HEK293 (cell line): ENCODE measurements at regions not wholly inside any gene's neighbourhood (a gene's known extent, or its start where the extent isn't known, plus 50 kb on each side); places are given as distances from the start of the nearest gene placed in this dataset.

Experiments used
- CTCF ChIA-PET: fragments of 350-600 bp; formaldehyde crosslinking; extraction: SDS; loops from one replicate; lab custom pipeline; 2021; ENCODE audit warnings: antibody characterized with exemption; lab: Yijun Ruan, JAX
- POLR2A ChIA-PET: fragments of 300-600 bp; formaldehyde crosslinking; extraction: SDS; loops from one replicate; lab custom pipeline; 2020; ENCODE audit warnings: antibody characterized with exemption, inconsistent platforms; lab: Yijun Ruan, JAX
- H3K27ac ChIP-seq: fragments of 200-500 bp; sonication (Bioruptor generic); 2 replicates; pipeline ENCODE4 v1.5.1; 2014; ENCODE audit warnings: low read depth, low read length, control low read depth, inconsistent platforms; ENCODE audit errors: extremely low read depth
- H3K36me3 ChIP-seq, 2 experiments: fragments of 200-500 bp in 1 of 2; sonication (Bioruptor generic) in 1 of 2; 1 replicate in 1 of 2; 2 replicates in 1 of 2; pipeline ENCODE4 v1.5.1; 2014 to 2017; ENCODE audit warnings: inconsistent platforms in 2 of 2, low read length in 2 of 2; ENCODE audit not compliant: control insufficient read depth in 2 of 2, insufficient read depth in 1 of 2
- H3K4me1 ChIP-seq: fragments of 200-500 bp; sonication (Bioruptor generic); 2 replicates; pipeline ENCODE4 v1.5.1; 2014; ENCODE audit warnings: mild to moderate bottlenecking, low read length, inconsistent platforms; ENCODE audit not compliant: control insufficient read depth, insufficient read depth
- H3K4me3 ChIP-seq: 2 replicates; pipeline ENCODE4 v1.5.1; 2011; ENCODE audit warnings: low read depth, mild to moderate bottlenecking, control low read depth, low read length, moderate library complexity
- H3K9me3 ChIP-seq: fragments of 200-500 bp; sonication (Bioruptor generic); 2 replicates; pipeline ENCODE4 v1.5.1; 2014; ENCODE audit warnings: low read depth, low read length, inconsistent platforms; ENCODE audit not compliant: control insufficient read depth, insufficient read depth
- KLF8 ChIP-seq: fragments of 450-650 bp; formaldehyde crosslinking; IDR thresholded peaks from 2 replicates; pipeline ENCODE4 v1.5.1; 2016; ENCODE audit warnings: missing biosample characterization, missing genetic modification characterization
- PRDM6 ChIP-seq: fragments of 450-650 bp; formaldehyde crosslinking; IDR thresholded peaks from 2 replicates; pipeline ENCODE4 v1.5.1; 2017; ENCODE audit warnings: missing biosample characterization, missing genetic modification characterization
- SP3 ChIP-seq: fragments of 450-650 bp; formaldehyde crosslinking; IDR thresholded peaks from 2 replicates; pipeline ENCODE4 v1.5.1; 2016; ENCODE audit warnings: missing biosample characterization, missing genetic modification characterization
- ZBTB8A ChIP-seq: fragments of 450-650 bp; formaldehyde crosslinking; IDR thresholded peaks from 2 replicates; pipeline ENCODE4 v1.5.1; 2016; ENCODE audit warnings: missing biosample characterization, missing genetic modification characterization
- ZFP3 ChIP-seq: fragments of 450-650 bp; formaldehyde crosslinking; IDR thresholded peaks from 2 replicates; pipeline ENCODE4 v1.5.1; 2016; ENCODE audit warnings: low read depth, missing biosample characterization, missing genetic modification characterization
- ZIC2 ChIP-seq: fragments of 450-650 bp; formaldehyde crosslinking; IDR thresholded peaks from 2 replicates; pipeline ENCODE4 v1.5.1; 2016; ENCODE audit warnings: missing biosample characterization, missing genetic modification characterization
- ZNF112 ChIP-seq: fragments of 450-650 bp; formaldehyde crosslinking; IDR thresholded peaks from 2 replicates; pipeline ENCODE4 v1.5.0; 2017; ENCODE audit warnings: missing biosample characterization, missing genetic modification characterization
- ZNF114 ChIP-seq: fragments of 450-650 bp; formaldehyde crosslinking; IDR thresholded peaks from 2 replicates; pipeline ENCODE4 v1.5.0; 2017; ENCODE audit warnings: missing biosample characterization, missing genetic modification characterization
- ZNF132 ChIP-seq: fragments of 450-650 bp; formaldehyde crosslinking; IDR thresholded peaks from 2 replicates; pipeline ENCODE4 v1.5.1; 2017; ENCODE audit warnings: missing biosample characterization, missing genetic modification characterization, borderline replicate concordance
- ZNF184 ChIP-seq: fragments of 450-650 bp; IDR thresholded peaks from 2 replicates; pipeline ENCODE4 v1.5.1; 2018; ENCODE audit warnings: missing biosample characterization, mild to moderate bottlenecking, missing genetic modification characterization
- ZNF24 ChIP-seq: fragments of 450-650 bp; formaldehyde crosslinking; IDR thresholded peaks from 2 replicates; pipeline ENCODE4 v1.5.1; 2016; ENCODE audit warnings: missing biosample characterization, missing genetic modification characterization
- ZNF280D ChIP-seq: fragments of 450-650 bp; formaldehyde crosslinking; IDR thresholded peaks from 2 replicates; pipeline ENCODE4 v1.5.1; 2016; ENCODE audit warnings: missing biosample characterization, missing genetic modification characterization
- ZNF366 ChIP-seq: fragments of 450-650 bp; formaldehyde crosslinking; conservative IDR thresholded peaks from 2 replicates; pipeline ENCODE4 v1.5.1; 2016; ENCODE audit warnings: missing biosample characterization, missing genetic modification characterization
- ZNF473 ChIP-seq: fragments of 450-650 bp; formaldehyde crosslinking; IDR thresholded peaks from 2 replicates; pipeline ENCODE4 v1.5.1; 2017; ENCODE audit warnings: missing biosample characterization, missing genetic modification characterization
- ZNF600 ChIP-seq: fragments of 450-650 bp; formaldehyde crosslinking; IDR thresholded peaks from 2 replicates; pipeline ENCODE4 v1.5.1; 2016; ENCODE audit warnings: missing biosample characterization, missing genetic modification characterization
- ZNF658 ChIP-seq: fragments of 450-650 bp; formaldehyde crosslinking; IDR thresholded peaks from 2 replicates; pipeline ENCODE4; 2016; ENCODE audit warnings: missing biosample characterization, missing genetic modification characterization
- ZNF670 ChIP-seq: fragments of 450-650 bp; formaldehyde crosslinking; IDR thresholded peaks from 2 replicates; pipeline ENCODE4 v1.5.1; 2016; ENCODE audit warnings: missing biosample characterization, missing genetic modification characterization, low read depth
- ZNF677 ChIP-seq: fragments of 450-650 bp; IDR thresholded peaks from 2 replicates; pipeline ENCODE4 v1.5.0; 2018; ENCODE audit warnings: missing biosample characterization, mild to moderate bottlenecking, missing genetic modification characterization, moderate library complexity
- ZNF76 ChIP-seq: fragments of 450-650 bp; formaldehyde crosslinking; IDR thresholded peaks from 2 replicates; pipeline ENCODE4; 2016; ENCODE audit warnings: low read depth, missing biosample characterization, missing genetic modification characterization, borderline replicate concordance

GRCh38 chr7:26538689-26539088 lies 247.0 kb downstream of the SNX10 start (continued):
- TF ChIP-seq ZNF184 (tag by site-specific recombination): no peak

- Histone ChIP-seq H3K27ac (no peak overlapping the region), H3K9me3 (no peaks in the 10 kb centered on the region), H3K4me1 (no peaks in the 10 kb centered on the region; the same call in 1 of the 2 replicates)
- CTCF ChIA-PET: no interaction called here
- TF ChIP-seq ZNF280D (tag by site-specific recombination) (no peak), ZNF473 (tag by site-specific recombination) (no peak), KLF8 (tag by site-specific recombination) (no peak), PRDM6 (tag by site-specific recombination) (no peak), ZNF670 (tag by site-specific recombination) (no peak), ZNF366 (tag by site-specific recombination) (no peak), ZNF24 (tag by site-specific recombination) (no peak), ZNF658 (tag by site-specific recombination) (no peak), SP3 (tag by site-specific recombination) (no peak), ZNF677 (tag by site-specific recombination) (no peak)
- TF ChIP-seq, all 188 proteins: peak for 0
- Histone ChIP-seq H3K36me3 (no peaks in the 10 kb centered on the region), H3K4me3 (no peak overlapping the region)
- POLR2A ChIA-PET: no interaction called here
Measured at GRCh38 chr7:26543340-26543739, 251.7 kb downstream of the SNX10 start.

GRCh38 chr7:26543951-26544350 lies 252.3 kb downstream of the SNX10 start:
- Histone ChIP-seq H3K4me1 (no peaks in the 10 kb centered on the region), H3K36me3 (no peaks in the 10 kb centered on the region), H3K9me3 (no peaks in the 10 kb centered on the region), H3K27ac (no peak overlapping the region), H3K4me3 (no peak overlapping the region)
- POLR2A ChIA-PET: no interaction called here
- TF ChIP-seq ZFP3 (no peak), ZNF600 (tag by site-specific recombination) (no peak), ZBTB8A (no peak), ZIC2 (tag by site-specific recombination) (no peak), ZNF114 (tag by site-specific recombination) (no peak), ZNF132 (no peak), ZNF76 (tag by site-specific recombination) (no peak), ZNF112 (tag by site-specific recombination) (no peak), ZNF184 (tag by site-specific recombination) (no peak)
- CTCF ChIA-PET: no interaction called here
